GM12878 (cell line): ENCODE measurements at regions not wholly inside any gene's neighbourhood (a gene's known extent, or its start where the extent isn't known, plus 50 kb on each side); places are given as distances from the start of the nearest gene placed in this dataset.

Experiments used
- ATAC-seq: fragments of 200-7000 bp; cut with Tn5 transposase; 3 replicates; pipeline ENCODE4 v1.9.1; 2020; ENCODE audit warnings: mild to moderate bottlenecking, moderate library complexity
- BruUV-seq: library from RNA; stranded (reverse); fragments of 400-500 nt; replicated peaks from 2 replicates; lab custom pipeline; 2021; lab: Mats Ljungman, UMichigan
- CTCF ChIA-PET: fragments of 300-600 bp; sonication (Branson Sonifier 250); formaldehyde crosslinking; extraction: SDS; loops from one replicate; lab custom pipeline; 2021; ENCODE audit warnings: inconsistent platforms; lab: Yijun Ruan, JAX
- POLR2A ChIA-PET: fragments of 350-600 bp; formaldehyde crosslinking; extraction: SDS; loops from one replicate; lab custom pipeline; 2021; ENCODE audit warnings: inconsistent platforms; lab: Charles Lee
- RAD21 ChIA-PET: fragments of 300-600 bp; sonication (Branson Sonifier 250); formaldehyde crosslinking; loops from one replicate; lab custom pipeline; 2023; ENCODE audit warnings: antibody characterized with exemption; ENCODE audit not compliant: unreplicated experiment; lab: Charles Lee
- SMC1A ChIA-PET: fragments of 300-600 bp; sonication (Branson Sonifier 250); formaldehyde crosslinking; loops from one replicate; lab custom pipeline; 2023; ENCODE audit not compliant: unreplicated experiment, uncharacterized antibody; lab: Charles Lee
- DNase-seq: peaks from one replicate; pipeline ENCODE4 v3.0.0-alpha.2; 2011; ENCODE audit warnings: low read depth, low spot score
- FAIRE-seq: peaks from 3 replicates; lab custom pipeline; 2011; peaks lifted over from hg19 to GRCh38; lab: Jason Lieb, UNC
- H2AFZ ChIP-seq: 2 replicates; pipeline ENCODE4 v1.6.0; 2011; ENCODE audit warnings: low read depth, low read length, control low read depth; ENCODE audit not compliant: control insufficient read depth
- H3K27ac ChIP-seq: 2 replicates; pipeline ENCODE4 v1.5.1; 2011; ENCODE audit warnings: control low read depth; ENCODE audit not compliant: control insufficient read depth, insufficient read depth
- H3K27me3 ChIP-seq, 2 experiments: replicated peaks in 1 of 2; 2 replicates each; pipeline versions ENCODE4 v1.6.0 to v1.6.1; 2011; ENCODE audit warnings: low read length in 1 of 2; ENCODE audit not compliant: control insufficient read depth in 2 of 2, insufficient read depth in 2 of 2
- H3K36me3 ChIP-seq, 2 experiments: 2 replicates each; pipeline ENCODE4 v1.5.1; 2011; ENCODE audit warnings: low read length in 1 of 2; ENCODE audit not compliant: control insufficient read depth in 2 of 2, insufficient read depth in 2 of 2
- H3K4me1 ChIP-seq: 2 replicates; pipeline ENCODE4 v1.6.1; 2011; ENCODE audit warnings: mild to moderate bottlenecking, low read length, moderate library complexity, mixed read lengths; ENCODE audit not compliant: control insufficient read depth, insufficient read depth
- H3K4me2 ChIP-seq: 2 replicates; pipeline ENCODE4 v1.6.0; 2011; ENCODE audit warnings: control low read depth; ENCODE audit not compliant: control insufficient read depth, insufficient read depth
- H3K4me3 ChIP-seq: fragments of 200-600 bp; sonication (generic); 2 replicates; pipeline ENCODE4 v1.5.1; 2016
- H3K79me2 ChIP-seq: 2 replicates; pipeline ENCODE4 v1.6.0; 2011; ENCODE audit warnings: low read length; ENCODE audit not compliant: control insufficient read depth, insufficient read depth
- H3K9ac ChIP-seq: 2 replicates; pipeline ENCODE4 v1.8.0; 2011; ENCODE audit warnings: low read length, control low read depth, mixed read lengths; ENCODE audit not compliant: control insufficient read depth, insufficient read depth
- H3K9me3 ChIP-seq: replicated peaks from 3 replicates; pipeline ENCODE4 v1.5.1; 2011; ENCODE audit warnings: mild to moderate bottlenecking, low read length; ENCODE audit not compliant: control insufficient read depth, insufficient read depth
- H4K20me1 ChIP-seq: 2 replicates; pipeline ENCODE4 v1.6.0; 2011; ENCODE audit not compliant: control insufficient read depth, insufficient read depth
- BMI1 ChIP-seq: fragments of 450-650 bp; IDR thresholded peaks from 2 replicates; pipeline ENCODE4 v1.6.1; 2016; ENCODE audit warnings: mild to moderate bottlenecking, moderate library complexity, borderline replicate concordance
- CREB1 ChIP-seq: IDR thresholded peaks from 2 replicates; pipeline ENCODE4 v1.6.1; 2012; ENCODE audit warnings: low read depth, mild to moderate bottlenecking, inconsistent platforms
- DPF2 ChIP-seq: fragments of 450-650 bp; IDR thresholded peaks from 2 replicates; pipeline ENCODE4 v1.6.1; 2017; ENCODE audit warnings: mild to moderate bottlenecking
- ETV6 ChIP-seq, 2 experiments: fragments of 450-650 bp in 1 of 2; IDR thresholded peaks in 1 of 2; conservative IDR thresholded peaks in 1 of 2; 2 replicates each; pipeline ENCODE4 v1.6.1; 2014; ENCODE audit warnings: antibody characterized with exemption in 1 of 2, borderline replicate concordance in 1 of 2, low read depth in 1 of 2, mild to moderate bottlenecking in 1 of 2, moderate library complexity in 1 of 2
- EZH2 ChIP-seq: IDR thresholded peaks from 2 replicates; pipeline ENCODE4 v1.6.1; 2012; ENCODE audit warnings: low read depth, mild to moderate bottlenecking, control low read depth, inconsistent platforms, low read length, borderline replicate concordance; ENCODE audit not compliant: control insufficient read depth
- FOXM1 ChIP-seq: IDR thresholded peaks from 2 replicates; pipeline ENCODE4 v1.6.1; 2012; ENCODE audit warnings: low read depth, mild to moderate bottlenecking, inconsistent platforms, low read length, moderate library complexity
- HDGF ChIP-seq: fragments of 450-650 bp; IDR thresholded peaks from 2 replicates; pipeline ENCODE4 v1.6.1; 2016; ENCODE audit warnings: antibody characterized with exemption
- JUND ChIP-seq: IDR thresholded peaks from 2 replicates; pipeline ENCODE4 v1.6.1; 2012; ENCODE audit warnings: low read depth, mild to moderate bottlenecking, low read length, improper control_type of control experiment, moderate library complexity
- POLR2AphosphoS5 ChIP-seq: IDR thresholded peaks from 2 replicates; pipeline ENCODE4 v1.6.1; 2011; ENCODE audit warnings: mild to moderate bottlenecking, low read length, inconsistent platforms
- RAD51 ChIP-seq: fragments of 450-650 bp; IDR thresholded peaks from 2 replicates; pipeline ENCODE4 v1.6.1; 2016; ENCODE audit warnings: moderate library complexity, mild to moderate bottlenecking, inconsistent platforms
- RB1 ChIP-seq: fragments of 450-650 bp; formaldehyde crosslinking; IDR thresholded peaks from 2 replicates; pipeline ENCODE4 v1.6.1; 2017; ENCODE audit warnings: mild to moderate bottlenecking, borderline replicate concordance
- SP1 ChIP-seq: IDR thresholded peaks from one replicate; pipeline ENCODE4 v1.6.1; 2011; ENCODE audit warnings: low read depth, low read length
- TBL1XR1 ChIP-seq: IDR thresholded peaks from 2 replicates; pipeline ENCODE4 v1.6.1; 2012; ENCODE audit warnings: low read depth, low read length, improper control_type of control experiment
- WRNIP1 ChIP-seq: IDR thresholded peaks from 2 replicates; pipeline ENCODE4 v1.6.1; 2011; ENCODE audit warnings: low read depth, low read length, improper control_type of control experiment, borderline replicate concordance
- ZBED1 ChIP-seq: IDR thresholded peaks from 2 replicates; pipeline ENCODE4 v1.6.1; 2016; ENCODE audit warnings: borderline replicate concordance
- ZNF592 ChIP-seq: fragments of 450-650 bp; IDR thresholded peaks from 2 replicates; pipeline ENCODE4 v1.6.1; 2017; ENCODE audit warnings: mild to moderate bottlenecking, moderate library complexity
- WGBS: methylation state at CpG from one replicate; pipeline ENCODE4 v1.1.6; 2016; ENCODE audit warnings: low lambda C conversion rate; ENCODE audit not compliant: insufficient replicate concordance, insufficient coverage; ENCODE audit errors: missing lambda C conversion rate; 5-methylcytosine and 5-hydroxymethylcytosine counted together
- in situ Hi-C: fragments of 300-500 bp; cut with MboI; formaldehyde crosslinking; loops from 9 replicates; pipeline ENCODE4 v1.14.3; 2018; ENCODE audit warnings: mixed read lengths
- intact Hi-C: fragments of 100-400 bp; cut with micrococcal nuclease; formaldehyde crosslinking; loops from one replicate; pipeline ENCODE4 v1.14.2; 2022; ENCODE audit not compliant: unreplicated experiment

DNA sequence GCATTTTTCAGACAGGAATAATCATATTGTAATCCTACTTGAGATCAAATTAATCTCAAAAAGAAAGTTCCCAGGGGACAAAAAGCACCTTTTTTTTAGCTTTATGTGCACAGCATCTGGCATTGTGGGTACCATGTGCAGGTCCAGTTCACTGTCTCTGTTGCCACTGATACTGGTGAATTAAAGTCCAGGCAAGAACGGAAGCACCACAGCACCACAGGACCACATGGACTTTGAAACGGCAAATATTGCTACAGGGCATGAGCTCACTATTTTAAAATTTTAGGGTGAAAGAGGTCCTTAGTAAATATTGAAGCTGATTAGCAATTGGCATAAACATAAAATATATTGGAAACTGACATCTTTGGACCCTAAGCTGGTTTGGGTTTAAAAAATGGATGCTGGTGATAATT lies 709.0 kb downstream of the EPM2A start:
- SMC1A ChIA-PET, result interaction anchor here (0.9 to 1.3 kb wide), 2 partner anchors 22 to 443 kb away, joined by 3 to 4 read pairs; no protein-coding TSS in a partner anchor
- H3K4me2 ChIP-seq, result no peak overlapping the region
- no peaks in the 10 kb centered on the region for H3K9me3 ChIP-seq
- H3K4me1 ChIP-seq, result no peaks in the 10 kb centered on the region
- RAD21 ChIA-PET, result no interaction called here
- 72% methylated on average over 2 of the region's 2 CpGs for WGBS
- no peak for DNase-seq
- POLR2A ChIA-PET, result no interaction called here
- no TSS peak for BruUV-seq
- H3K4me3 ChIP-seq, result no peak overlapping the region
- ATAC-seq, result no peak
- H3K79me2 ChIP-seq, result no peaks in the 10 kb centered on the region
- in situ Hi-C loops (no loop called here), intact Hi-C loops (no loop called here)
- H3K27me3 ChIP-seq, result no peaks in the 10 kb centered on the region
- no peak overlapping the region for H3K27ac ChIP-seq
- TF ChIP-seq CREB1, result no peak
- TF ChIP-seq EZH2, result no peak
- TF ChIP-seq RB1, result no peak
- no peak for TF ChIP-seq ZNF592
- no peak for TF ChIP-seq TBL1XR1
- no peak for TF ChIP-seq HDGF
- no peak for TF ChIP-seq DPF2
- TF ChIP-seq SP1, result no peak
- TF ChIP-seq ETV6 (conservative IDR thresholded peaks at IDR 0.05 in 1 of 2, IDR thresholded peaks at IDR 0.05 in 1 of 2; ENCODE audit: borderline replicate concordance in 1 of 2, low read depth in 1 of 2), result no peak
- TF ChIP-seq POLR2AphosphoS5, result no peak
- TF ChIP-seq WRNIP1, result no peak
- no peak for TF ChIP-seq ZBED1
- no peak for TF ChIP-seq JUND
- no peak for TF ChIP-seq RAD51
- TF ChIP-seq FOXM1, result no peak
- no peak for TF ChIP-seq BMI1
- no peaks in the 10 kb centered on the region for H4K20me1 ChIP-seq
- H2AFZ ChIP-seq, result no peak overlapping the region
- FAIRE-seq, result no peak
- CTCF ChIA-PET, result interaction anchor here (1.2 kb wide), 1 partner anchor 9 kb away, joined by 3 read pairs; no protein-coding TSS in a partner anchor
- no peak overlapping the region for H3K9ac ChIP-seq
- H3K36me3 ChIP-seq, result no peaks in the 10 kb centered on the region
